Prostate gland (tissue), 2 donors: ENCODE measurements at regions not wholly inside any gene's neighbourhood (a gene's known extent, or its start where the extent isn't known, plus 50 kb on each side); places are given as distances from the start of the nearest gene placed in this dataset.

Experiments
- CTCF ChIP-seq, 4 experiments: fragments of 200-600 bp in 2 of 4; fragments of 450-650 bp in 2 of 4; sonication (generic) in 2 of 4; IDR thresholded peaks; 1 replicate in 3 of 4; 2 replicates in 1 of 4; pipeline ENCODE4 v1.5.1; 2016 to 2019; ENCODE audit warnings: antibody characterized with exemption in 4 of 4, mild to moderate bottlenecking in 2 of 4, moderate library complexity in 2 of 4
- POLR2A ChIP-seq: fragments of 450-650 bp; IDR thresholded peaks from one replicate; pipeline ENCODE4 v1.6.1; 2016; ENCODE audit warnings: antibody characterized with exemption, mild to moderate bottlenecking
- POLR2AphosphoS5 ChIP-seq: sonication (generic); formaldehyde crosslinking; IDR thresholded peaks from one replicate; pipeline ENCODE4 v1.6.1; 2017; ENCODE audit warnings: antibody characterized with exemption

- TF ChIP-seq CTCF (IDR thresholded peaks at IDR 0.05): no peak
- no peak for TF ChIP-seq POLR2A
- TF ChIP-seq POLR2AphosphoS5: no peak
Measured at GRCh38 chr4:173736840-173737239, 206.8 kb upstream of the HAND2 start.
